ENCODE measurements at regions not wholly inside any gene's neighbourhood (a gene's known extent, or its start where the extent isn't known, plus 50 kb on each side); places are given as distances from the start of the nearest gene placed in this dataset.

- no peak for DNase-seq (ENCODE audit: low spot score)
Observed at GRCh38 chr12:85681333-85681732, 154.9 kb downstream of the RASSF9 start.

GRCh38 chr12:85683051-85683450, 153.2 kb downstream of the RASSF9 start:
- no peak for DNase-seq (ENCODE audit: low spot score)

- DNase-seq (ENCODE audit: low spot score): no peak
Observed at GRCh38 chr12:85688837-85689236, 147.4 kb downstream of the RASSF9 start.

GRCh38 chr12:85690146-85690545, 146.1 kb downstream of the RASSF9 start:
- DNase-seq (ENCODE audit: low spot score): no peak

GRCh38 chr12:85693093-85693665, 143.0 kb downstream of the RASSF9 start:
- no peak for DNase-seq (ENCODE audit: low spot score)

GRCh38 chr12:85695097-85695715, 141.0 kb downstream of the RASSF9 start:
- DNase-seq (ENCODE audit: low spot score): no peak

GRCh38 chr12:85697003-85697402, 139.2 kb downstream of the RASSF9 start:
- DNase-seq (ENCODE audit: low spot score): no peak

GRCh38 chr12:85698937-85699336, 137.3 kb downstream of the RASSF9 start:
- DNase-seq (ENCODE audit: low spot score): no peak

- no peak for DNase-seq (ENCODE audit: low spot score)
Observed at GRCh38 chr12:85708775-85709174, 127.4 kb downstream of the RASSF9 start.

- DNase-seq (ENCODE audit: low spot score): no peak
Observed at GRCh38 chr12:85711735-85712390, 124.3 kb downstream of the RASSF9 start.

- no peak for DNase-seq (ENCODE audit: low spot score)
Observed at GRCh38 chr12:85713373-85713772, 122.8 kb downstream of the RASSF9 start.

- DNase-seq (ENCODE audit: low spot score): no peak
Observed at GRCh38 chr12:85714425-85714824, 121.8 kb downstream of the RASSF9 start.

- DNase-seq (ENCODE audit: low spot score): no peak
Observed at GRCh38 chr12:85720308-85721033, 115.7 kb downstream of the RASSF9 start.

GRCh38 chr12:85725991-85726390, 110.2 kb downstream of the RASSF9 start:
- DNase-seq (ENCODE audit: low spot score): no peak

GRCh38 chr12:85733221-85733840, 102.9 kb downstream of the RASSF9 start:
- no peak for DNase-seq (ENCODE audit: low spot score)

- DNase-seq (ENCODE audit: low spot score): no peak
Observed at GRCh38 chr12:85733984-85734383, 102.2 kb downstream of the RASSF9 start.

- DNase-seq (ENCODE audit: low spot score): no peak
Observed at GRCh38 chr12:85740186-85740585, 96.0 kb downstream of the RASSF9 start.

GRCh38 chr12:85741046-85741445, 95.2 kb downstream of the RASSF9 start:
- DNase-seq (ENCODE audit: low spot score): no peak

- DNase-seq (ENCODE audit: low spot score): no peak
Observed at GRCh38 chr12:85747941-85748495, 88.2 kb downstream of the RASSF9 start.

All from H4 (cell line).